ENCODE measurements at regions not wholly inside any gene's neighbourhood (a gene's known extent, or its start where the extent isn't known, plus 50 kb on each side); places are given as distances from the start of the nearest gene placed in this dataset.

GRCh38 chr2:118363604-118364003, 275.3 kb downstream of the INSIG2 start:
- WGBS: 81% methylated on average over 2 of the region's 2 CpGs
- Histone ChIP-seq H3K4me1 (ENCODE audit: control insufficient read depth in 4 of 4, insufficient read depth in 4 of 4, low read length in 3 of 4) (no peaks in the 10 kb centered on the region), H3K36me3 (ENCODE audit: control insufficient read depth in 4 of 4, insufficient read depth in 3 of 4, low read depth in 1 of 4, low read length in 3 of 4) (no peaks in the 10 kb centered on the region), H3K9me3 (ENCODE audit: control insufficient read depth in 4 of 4, low read length in 3 of 4) (no peaks in the 10 kb centered on the region), H3K27ac (ENCODE audit: low read depth in 1 of 2, low read length in 2 of 2) (no peak overlapping the region), H3K27me3 (ENCODE audit: control insufficient read depth in 4 of 4, insufficient read depth in 4 of 4, low read length in 3 of 4) (no peaks in the 10 kb centered on the region), H3K4me3 (ENCODE audit: low read depth in 1 of 3, low read length in 3 of 3) (no peak overlapping the region), H3K9ac (ENCODE audit: low read depth in 1 of 2, low read length in 2 of 2) (no peak overlapping the region)
- no peak for TF ChIP-seq REST (IDR thresholded peaks at IDR 0.05)
- TF ChIP-seq CTCF (IDR thresholded peaks at IDR 0.05; ENCODE audit: low read depth, low read length, missing input control): no peak
- no peak for TF ChIP-seq ATF3 (IDR thresholded peaks at IDR 0.05)
- no peak for TF ChIP-seq JUND (IDR thresholded peaks at IDR 0.05)
- TF ChIP-seq FOXA2 (IDR thresholded peaks at IDR 0.05): no peak
- TF ChIP-seq YY1 (IDR thresholded peaks at IDR 0.05): no peak
- no peak for DNase-seq (ENCODE audit: low spot score)

- Histone ChIP-seq H3K27ac (ENCODE audit: low read depth in 1 of 2, low read length in 2 of 2) (no peak overlapping the region), H3K36me3 (ENCODE audit: control insufficient read depth in 4 of 4, insufficient read depth in 3 of 4, low read depth in 1 of 4, low read length in 3 of 4) (no peaks in the 10 kb centered on the region), H3K4me3 (ENCODE audit: low read depth in 1 of 3, low read length in 3 of 3) (no peak overlapping the region), H3K9me3 (ENCODE audit: control insufficient read depth in 4 of 4, low read length in 3 of 4) (peaks cover 0 to 4% (median 0%) of the 10 kb centered on the region in 4 donors), H3K9ac (ENCODE audit: low read depth in 1 of 2, low read length in 2 of 2) (no peak overlapping the region), H3K27me3 (ENCODE audit: control insufficient read depth in 4 of 4, insufficient read depth in 4 of 4, low read length in 3 of 4) (peaks cover 0 to 1% (median 0%) of the 10 kb centered on the region in 4 donors), H3K4me1 (ENCODE audit: control insufficient read depth in 4 of 4, insufficient read depth in 4 of 4, low read length in 3 of 4) (no peaks in the 10 kb centered on the region)
- 87% methylated on average over 1 of the region's 1 CpG for whole genome bisulfite sequencing
- TF ChIP-seq ATF3 (IDR thresholded peaks at IDR 0.05): no peak
- no peak for TF ChIP-seq HNF4G (IDR thresholded peaks at IDR 0.05)
- TF ChIP-seq HNF4A (conservative IDR thresholded peaks at IDR 0.05): no peak
- TF ChIP-seq REST (IDR thresholded peaks at IDR 0.05): no peak
- TF ChIP-seq RAD21 (IDR thresholded peaks at IDR 0.05): no peak
- no peak for TF ChIP-seq FOXA1 (IDR thresholded peaks at IDR 0.05)
- TF ChIP-seq MAX (IDR thresholded peaks at IDR 0.05): no peak
- TF ChIP-seq ZBTB33 (IDR thresholded peaks at IDR 0.05): no peak
- no peak for TF ChIP-seq EGR1 (IDR thresholded peaks at IDR 0.05; ENCODE audit: low read depth in 2 of 2)
- no peak for TF ChIP-seq CTCF (IDR thresholded peaks at IDR 0.05; ENCODE audit: low read depth, low read length, missing input control)
- TF ChIP-seq RXRA (IDR thresholded peaks at IDR 0.05): no peak
- TF ChIP-seq FOXA2 (IDR thresholded peaks at IDR 0.05): no peak
- TF ChIP-seq SP1 (IDR thresholded peaks at IDR 0.05): no peak
- TF ChIP-seq NR2F2 (IDR thresholded peaks at IDR 0.05): no peak
- TF ChIP-seq GABPA (IDR thresholded peaks at IDR 0.05 in 1 of 2, conservative IDR thresholded peaks at IDR 0.05 in 1 of 2): no peak
- TF ChIP-seq YY1 (IDR thresholded peaks at IDR 0.05): no peak
- no peak for TF ChIP-seq TAF1 (conservative IDR thresholded peaks at IDR 0.05)
- TF ChIP-seq JUND (IDR thresholded peaks at IDR 0.05): no peak
- no peak for DNase-seq (ENCODE audit: low spot score)
These were observed 267.8 kb downstream of the INSIG2 start for GRCh38 chr2:118356051-118356450.

All from liver (tissue), 8 donors.